ENCODE measurements at regions not wholly inside any gene's neighbourhood (a gene's known extent, or its start where the extent isn't known, plus 50 kb on each side); places are given as distances from the start of the nearest gene placed in this dataset.

- no peak for DNase-seq (ENCODE audit: low read depth, low spot score)
Measured at GRCh38 chr7:130912082-130912861, 178.3 kb upstream of the KLF14 start.

- peak; percentile 64 for DNase-seq (ENCODE audit: low read depth, low spot score)
Measured at GRCh38 chr7:130912862-130913638, 179.0 kb upstream of the KLF14 start.

DNA sequence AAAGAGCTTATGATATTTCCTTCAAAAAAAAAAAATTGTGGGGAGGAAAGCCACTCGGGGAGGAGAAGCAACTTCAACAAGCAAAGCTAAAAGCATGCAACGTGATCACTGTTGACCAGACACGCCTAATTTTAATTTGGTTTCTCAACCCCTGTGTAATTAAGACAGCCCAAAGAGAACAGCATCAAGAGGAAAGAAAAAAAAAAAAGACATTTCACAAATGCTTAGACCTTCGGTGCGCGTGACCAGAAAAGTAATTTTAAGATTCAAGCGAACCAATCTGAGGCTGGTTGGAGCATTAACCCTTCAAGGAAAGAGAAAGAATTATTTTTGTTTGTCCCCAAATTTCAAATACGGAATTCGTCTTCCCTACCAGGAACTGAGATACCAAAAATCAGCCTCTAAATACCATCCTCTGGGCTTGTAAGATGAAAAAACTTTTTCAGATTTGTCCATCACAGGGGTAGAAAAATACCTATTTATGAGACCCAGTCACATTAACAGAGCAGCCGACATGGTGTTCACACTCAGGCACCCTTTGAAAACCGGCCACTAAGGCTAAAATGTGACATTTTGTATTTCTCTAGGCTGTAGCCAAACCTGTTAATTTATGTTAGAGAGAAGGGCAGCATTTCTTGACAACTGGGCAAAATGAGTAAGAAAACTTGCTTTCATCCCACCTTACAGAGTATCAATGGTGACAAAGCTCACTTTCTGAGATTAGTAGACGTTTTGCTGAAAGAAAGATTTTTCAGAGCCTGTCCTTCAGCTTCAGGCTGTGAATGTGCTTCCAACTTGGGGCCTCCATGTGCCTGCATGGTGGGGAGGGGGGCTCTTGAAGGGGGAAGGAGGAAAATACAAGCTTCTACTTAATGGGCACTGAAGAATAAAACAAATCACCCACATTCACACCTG lies 179.9 kb upstream of the KLF14 start:
- DNase-seq (ENCODE audit: low read depth, low spot score): no peak

GRCh38 chr7:130914554-130915294 lies 180.7 kb upstream of the KLF14 start:
- no peak for DNase-seq (ENCODE audit: low read depth, low spot score)

GRCh38 chr7:130917669-130918128 lies 183.7 kb upstream of the KLF14 start:
- no peak for DNase-seq (ENCODE audit: low read depth, low spot score)

DNA sequence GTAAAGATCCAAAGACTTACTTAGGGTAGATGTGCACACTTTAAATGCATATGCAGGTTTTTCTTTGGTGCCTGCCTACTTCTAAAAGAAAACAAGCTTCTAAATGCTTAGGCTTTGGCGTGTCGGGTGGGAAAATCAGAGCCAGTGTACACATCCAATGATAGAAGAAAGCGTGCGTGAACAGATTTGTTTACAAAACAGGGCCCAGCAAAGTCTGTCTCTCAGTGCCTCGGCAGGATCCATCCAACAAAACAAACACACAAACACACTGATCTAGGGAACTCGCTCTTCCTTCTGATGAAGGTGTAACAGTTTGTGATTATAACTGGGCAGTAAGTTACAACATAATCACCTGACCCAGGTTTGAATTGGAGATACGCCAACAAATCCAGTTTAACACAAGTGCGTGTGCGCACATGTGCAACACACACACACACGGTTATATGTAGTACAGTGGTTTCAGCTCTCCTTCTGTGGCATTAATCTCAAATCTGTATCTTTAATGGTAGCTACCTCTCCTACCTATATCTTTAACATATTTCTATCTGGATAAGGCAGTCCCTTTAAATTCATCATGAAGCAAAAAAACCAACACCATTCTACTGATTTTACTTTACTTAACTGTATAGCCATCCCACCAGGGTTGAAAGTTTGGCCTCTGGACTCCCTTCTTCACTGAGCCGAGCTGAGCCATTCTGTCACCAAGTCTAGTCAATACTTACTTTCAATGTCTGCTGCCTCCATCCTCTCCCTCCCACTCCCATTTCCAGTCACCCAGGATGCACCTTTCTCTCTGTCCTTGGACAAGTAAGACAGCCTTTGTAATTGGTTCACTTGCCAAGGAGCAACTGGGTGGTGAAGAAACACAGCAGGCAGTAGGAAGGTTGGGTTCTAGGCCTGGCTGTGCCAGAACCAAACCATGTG lies 184.4 kb upstream of the KLF14 start:
- no peak for DNase-seq (ENCODE audit: low read depth, low spot score)

GRCh38 chr7:130919316-130920103 lies 185.5 kb upstream of the KLF14 start:
- DNase-seq (ENCODE audit: low read depth, low spot score): no peak

DNA sequence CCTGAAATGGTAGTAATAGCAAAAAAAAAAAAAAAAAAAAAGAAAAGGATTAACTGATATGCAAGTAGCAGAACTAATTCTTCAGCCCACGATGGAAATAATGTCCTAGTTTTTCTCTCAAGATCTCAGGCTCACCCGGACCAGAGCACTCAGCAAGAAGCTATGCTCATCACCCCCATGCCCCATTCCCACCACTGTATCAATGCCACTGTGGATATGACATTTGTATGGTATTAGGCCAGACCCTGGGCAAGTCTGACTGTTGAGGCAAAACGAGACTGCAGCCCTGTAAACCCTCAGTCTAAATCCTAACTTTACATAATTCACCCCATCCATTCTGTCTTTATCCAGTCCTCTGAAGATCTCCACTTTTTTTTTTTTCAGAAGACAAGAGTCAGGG lies 186.1 kb upstream of the KLF14 start:
- no peak for DNase-seq (ENCODE audit: low read depth, low spot score)

DNA sequence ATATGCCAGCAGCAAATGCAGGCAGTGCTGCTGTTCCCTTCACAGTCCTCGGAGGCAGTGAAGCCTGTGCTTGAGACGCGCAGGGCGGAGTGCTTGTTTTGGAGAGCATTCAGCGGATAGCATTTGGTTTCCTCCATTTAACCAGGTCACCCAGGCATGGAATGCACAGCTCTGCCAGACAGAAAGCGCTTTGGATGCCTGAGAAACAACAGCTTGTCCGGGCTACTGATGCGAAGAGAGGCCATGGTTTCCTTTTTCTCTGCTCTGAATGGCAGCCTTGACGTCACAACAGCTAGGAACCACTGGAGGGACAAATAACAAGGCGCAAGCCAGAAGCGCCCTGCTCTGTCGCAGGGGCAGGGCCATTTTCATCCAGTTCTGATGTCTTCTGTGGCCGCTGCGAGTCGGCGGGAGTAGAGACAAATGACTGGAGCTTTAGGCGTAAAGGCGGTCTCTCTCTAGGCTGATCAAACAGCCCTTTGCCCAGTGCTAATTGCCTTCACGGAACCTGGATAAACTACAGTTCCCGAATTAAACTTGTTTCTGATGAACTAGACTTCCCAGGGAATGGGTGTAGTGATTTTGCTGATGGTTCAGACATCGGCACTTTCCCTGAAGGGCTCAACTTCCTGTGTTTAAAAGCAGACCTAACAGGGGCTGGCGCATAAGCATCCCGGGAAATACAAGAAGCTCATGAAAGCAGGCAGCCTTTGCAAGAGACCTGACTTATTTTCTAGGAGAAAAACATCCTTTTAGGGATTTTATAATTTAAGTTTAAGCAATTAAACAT lies 187.6 kb upstream of the KLF14 start:
- DNase-seq (ENCODE audit: low read depth, low spot score): no peak

GRCh38 chr7:130922206-130923112 lies 188.5 kb upstream of the KLF14 start:
- DNase-seq (ENCODE audit: low read depth, low spot score): no peak

GRCh38 chr7:130923365-130923764 lies 189.4 kb upstream of the KLF14 start:
- DNase-seq (ENCODE audit: low read depth, low spot score): no peak

- DNase-seq (ENCODE audit: low read depth, low spot score): no peak
Measured at GRCh38 chr7:130923930-130924329, 189.9 kb upstream of the KLF14 start.

DNA sequence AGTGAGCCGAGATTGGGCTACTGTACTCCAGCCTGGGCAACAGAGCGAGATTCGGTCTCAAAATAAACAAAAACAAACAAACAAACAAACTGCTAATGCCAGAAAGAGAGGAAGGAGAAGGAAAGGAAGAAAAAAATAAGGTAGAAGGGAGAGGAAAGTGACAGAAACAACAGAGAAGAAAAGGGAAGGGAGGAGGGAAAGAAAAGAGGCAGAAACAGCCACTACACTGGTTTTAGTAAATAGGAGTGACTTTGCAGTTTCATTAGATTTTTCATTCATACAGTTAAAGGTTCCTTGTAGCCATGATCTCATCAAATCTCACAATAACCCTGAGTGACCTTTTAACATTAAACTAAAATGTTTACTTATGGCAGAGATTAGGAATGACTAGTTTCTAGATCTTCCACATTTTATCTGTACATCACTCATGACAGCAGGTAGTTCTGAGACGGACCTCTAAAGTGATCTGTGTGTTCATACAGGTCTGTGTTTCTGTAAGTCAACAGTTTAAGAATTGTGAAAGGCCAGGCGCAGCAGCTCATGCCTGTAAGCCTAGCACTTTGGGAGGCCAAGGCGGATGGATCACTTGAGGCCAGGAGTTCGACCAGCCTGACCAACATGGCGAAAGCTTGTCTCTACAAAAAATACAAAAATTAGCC lies 191.3 kb upstream of the KLF14 start:
- DNase-seq (ENCODE audit: low read depth, low spot score): no peak

GRCh38 chr7:130926001-130926691 lies 192.1 kb upstream of the KLF14 start:
- no peak for DNase-seq (ENCODE audit: low read depth, low spot score)

DNA sequence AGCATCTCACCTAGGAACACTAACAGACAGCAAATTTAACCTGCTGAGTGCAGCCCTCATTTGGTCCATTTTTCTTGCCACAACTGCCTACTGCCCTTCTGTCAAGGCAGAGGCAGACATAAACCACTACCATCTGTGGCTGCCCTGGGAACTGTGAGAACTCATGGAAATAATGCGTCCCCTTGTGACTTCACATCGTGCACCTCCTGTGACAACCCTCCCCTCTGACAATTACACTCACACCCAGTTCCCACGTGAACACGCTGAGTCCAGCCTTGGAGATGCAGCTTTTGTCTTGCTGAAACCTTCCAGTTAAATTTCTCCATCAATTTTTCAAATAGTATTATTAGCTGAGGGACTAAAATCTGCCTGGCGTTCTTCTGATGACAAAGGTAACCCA lies 193.1 kb upstream of the KLF14 start:
- DNase-seq (ENCODE audit: low read depth, low spot score): no peak

GRCh38 chr7:130927564-130927963 lies 193.6 kb upstream of the KLF14 start:
- DNase-seq (ENCODE audit: low read depth, low spot score): no peak

Data from activated naive CD8-positive, alpha-beta T cell treated with anti-CD3 and anti-CD28 coated beads, Interleukin-2, amount 50 U/mL, for 16 hours (primary cell).